ENCODE measurements at regions not wholly inside any gene's neighbourhood (a gene's known extent, or its start where the extent isn't known, plus 50 kb on each side); places are given as distances from the start of the nearest gene placed in this dataset.

DNA sequence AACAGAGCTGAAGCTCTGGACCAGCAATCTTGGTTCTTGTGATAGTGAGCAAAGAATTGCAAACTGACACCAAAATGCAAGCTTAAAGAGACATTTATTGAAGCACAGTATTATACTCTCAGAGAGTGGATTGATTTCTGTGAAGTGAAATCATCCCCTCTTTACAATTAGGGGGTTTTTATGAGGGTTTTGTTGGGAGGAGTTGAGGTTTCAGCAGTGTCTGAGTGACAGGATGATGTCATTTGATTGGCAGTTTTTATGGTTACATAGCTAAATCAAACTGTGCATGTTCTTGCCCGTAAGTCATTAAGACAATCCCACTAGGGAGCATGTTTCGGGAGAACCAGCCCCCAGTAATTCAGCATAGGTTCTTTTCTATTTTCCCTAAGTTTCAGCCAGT, 1200.5 kb downstream of the SI start:
- Histone ChIP-seq H3K36me3 (no peaks in the 10 kb centered on the region), H3K4me3 (ENCODE audit: low read depth, low read length) (no peak overlapping the region), H3K27me3 (no peaks in the 10 kb centered on the region), H3K9me3 (no peaks in the 10 kb centered on the region), H3K4me1 (no peaks in the 10 kb centered on the region)
- TF ChIP-seq, protein P1, sequence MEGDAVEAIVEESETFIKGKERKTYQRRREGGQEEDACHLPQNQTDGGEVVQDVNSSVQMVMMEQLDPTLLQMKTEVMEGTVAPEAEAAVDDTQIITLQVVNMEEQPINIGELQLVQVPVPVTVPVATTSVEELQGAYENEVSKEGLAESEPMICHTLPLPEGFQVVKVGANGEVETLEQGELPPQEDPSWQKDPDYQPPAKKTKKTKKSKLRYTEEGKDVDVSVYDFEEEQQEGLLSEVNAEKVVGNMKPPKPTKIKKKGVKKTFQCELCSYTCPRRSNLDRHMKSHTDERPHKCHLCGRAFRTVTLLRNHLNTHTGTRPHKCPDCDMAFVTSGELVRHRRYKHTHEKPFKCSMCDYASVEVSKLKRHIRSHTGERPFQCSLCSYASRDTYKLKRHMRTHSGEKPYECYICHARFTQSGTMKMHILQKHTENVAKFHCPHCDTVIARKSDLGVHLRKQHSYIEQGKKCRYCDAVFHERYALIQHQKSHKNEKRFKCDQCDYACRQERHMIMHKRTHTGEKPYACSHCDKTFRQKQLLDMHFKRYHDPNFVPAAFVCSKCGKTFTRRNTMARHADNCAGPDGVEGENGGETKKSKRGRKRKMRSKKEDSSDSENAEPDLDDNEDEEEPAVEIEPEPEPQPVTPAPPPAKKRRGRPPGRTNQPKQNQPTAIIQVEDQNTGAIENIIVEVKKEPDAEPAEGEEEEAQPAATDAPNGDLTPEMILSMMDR (IDR thresholded peaks at IDR 0.05; ENCODE audit: low read depth, low read length), result no peak
- DNase-seq, result no peak

DNA sequence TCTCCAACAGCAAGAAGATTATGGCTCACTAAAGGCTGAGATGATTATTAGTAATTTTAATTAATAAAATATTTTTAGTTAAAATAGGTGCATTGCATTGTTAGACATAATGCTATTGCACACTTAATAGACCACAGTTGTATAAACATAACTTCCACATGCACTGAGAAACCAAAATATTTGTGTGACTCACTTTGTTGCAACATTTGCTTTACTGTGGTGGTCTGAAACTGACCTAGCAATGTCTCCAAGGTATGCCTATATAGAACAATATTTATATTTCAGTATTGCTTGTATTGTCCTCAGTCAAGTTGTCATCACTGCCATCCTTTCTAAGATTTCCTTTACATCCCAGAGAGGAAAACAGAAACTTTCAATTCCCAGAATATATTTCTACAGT, 1215.2 kb downstream of the SI start:
- Histone ChIP-seq H3K9me3 (no peaks in the 10 kb centered on the region), H3K36me3 (no peaks in the 10 kb centered on the region), H3K4me1 (no peaks in the 10 kb centered on the region), H3K27me3 (no peaks in the 10 kb centered on the region), H3K4me3 (ENCODE audit: low read depth, low read length) (no peak overlapping the region)
- TF ChIP-seq, protein P1 (IDR thresholded peaks at IDR 0.05; ENCODE audit: low read depth, low read length), result no peak
- no peak for DNase-seq

DNA sequence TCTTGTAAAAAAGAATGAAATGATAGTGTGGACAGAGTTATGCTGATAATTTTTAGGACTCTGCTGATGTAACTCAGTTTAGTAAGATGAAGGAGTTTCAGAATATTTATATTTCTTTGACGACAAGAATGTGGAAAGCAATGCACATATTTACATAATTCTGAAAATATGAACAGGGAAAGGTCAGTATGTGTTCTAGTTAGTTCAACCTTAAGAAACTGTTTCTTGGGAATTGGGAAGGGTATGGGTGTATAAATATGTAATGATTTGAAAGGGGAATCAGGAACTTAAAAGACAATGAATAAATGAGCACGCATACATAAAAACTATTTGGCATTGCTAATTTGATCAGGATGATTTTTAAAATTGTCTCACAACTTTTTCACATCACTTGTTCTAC, 1226.1 kb downstream of the SI start:
- no peak for DNase-seq
- TF ChIP-seq, protein P1 (IDR thresholded peaks at IDR 0.05; ENCODE audit: low read depth, low read length), result no peak
- no peaks in the 10 kb centered on the region for H3K36me3 ChIP-seq
- H3K4me1 ChIP-seq, result no peaks in the 10 kb centered on the region
- H3K27me3 ChIP-seq, result no peaks in the 10 kb centered on the region
- H3K4me3 ChIP-seq (ENCODE audit: low read depth, low read length), result no peak overlapping the region
- H3K9me3 ChIP-seq, result no peaks in the 10 kb centered on the region

DNA sequence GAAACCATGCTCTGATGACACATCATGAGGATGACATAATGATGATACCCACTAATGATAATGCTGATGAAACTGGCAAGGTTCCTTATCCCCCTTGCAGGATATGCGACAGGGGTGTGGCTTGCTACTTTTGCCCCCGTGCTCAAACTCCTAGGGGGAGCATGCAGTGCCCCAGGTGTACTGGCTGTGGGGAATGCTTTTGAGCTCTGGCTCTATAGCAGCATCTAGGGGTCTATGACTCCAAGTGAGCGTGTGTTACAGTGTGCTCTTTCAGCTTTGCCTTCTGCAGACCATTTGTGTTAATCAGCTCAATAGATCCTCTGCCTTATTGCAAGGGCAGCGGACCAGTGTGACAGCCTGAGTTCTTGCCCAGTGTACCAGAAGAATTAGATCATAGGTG, 1239.5 kb downstream of the SI start:
- no peaks in the 10 kb centered on the region for H3K36me3 ChIP-seq
- H3K4me3 ChIP-seq (ENCODE audit: low read depth, low read length), result no peak overlapping the region
- DNase-seq, result no peak
- TF ChIP-seq, protein P1 (IDR thresholded peaks at IDR 0.05; ENCODE audit: low read depth, low read length), result no peak
- H3K4me1 ChIP-seq, result no peaks in the 10 kb centered on the region
- no peaks in the 10 kb centered on the region for H3K9me3 ChIP-seq
- no peaks in the 10 kb centered on the region for H3K27me3 ChIP-seq

DNA sequence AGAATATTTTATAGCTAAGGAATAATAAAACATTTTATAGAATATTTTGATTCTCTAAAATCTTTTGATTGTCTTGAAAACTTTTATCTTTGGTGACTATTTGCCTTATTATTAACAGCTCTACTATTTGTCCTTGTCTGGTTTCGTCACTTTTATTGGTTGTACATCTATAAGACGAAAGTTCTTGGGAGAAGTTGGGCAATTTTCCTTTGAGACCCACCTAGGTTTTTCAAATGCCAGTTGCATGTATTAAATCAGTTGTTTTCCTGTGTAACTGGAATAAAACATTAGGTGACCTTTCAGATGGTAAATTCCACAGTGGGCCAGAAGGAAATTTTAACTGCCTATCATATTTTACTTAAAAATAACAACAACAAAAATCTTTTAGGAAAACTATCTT, 1245.7 kb downstream of the SI start:
- DNase-seq, result no peak
- no peaks in the 10 kb centered on the region for H3K36me3 ChIP-seq
- TF ChIP-seq, protein P1 (IDR thresholded peaks at IDR 0.05; ENCODE audit: low read depth, low read length), result no peak
- H3K27me3 ChIP-seq, result no peaks in the 10 kb centered on the region
- no peaks in the 10 kb centered on the region for H3K4me1 ChIP-seq
- H3K4me3 ChIP-seq (ENCODE audit: low read depth, low read length), result no peak overlapping the region
- H3K9me3 ChIP-seq, result no peaks in the 10 kb centered on the region

DNA sequence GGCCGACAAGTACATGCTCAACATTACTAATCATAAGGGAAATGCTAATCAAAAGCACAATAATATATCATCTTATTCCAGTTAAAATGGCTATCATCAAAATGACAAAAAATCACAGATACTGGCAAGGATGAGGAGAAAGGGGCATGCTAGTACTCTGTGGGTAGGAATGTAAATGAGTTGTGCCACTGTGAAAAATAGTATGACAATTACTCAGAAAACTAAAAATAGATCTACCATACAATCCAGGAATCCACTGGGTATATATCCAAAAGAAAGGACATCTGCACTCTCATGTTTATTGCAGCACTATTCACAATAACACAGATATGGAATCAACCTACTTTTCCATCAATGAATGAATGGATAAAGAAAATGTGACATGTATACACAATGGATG, 1256.5 kb downstream of the SI start:
- H3K27me3 ChIP-seq, result no peaks in the 10 kb centered on the region
- H3K4me1 ChIP-seq, result no peaks in the 10 kb centered on the region
- no peaks in the 10 kb centered on the region for H3K9me3 ChIP-seq
- TF ChIP-seq, protein P1 (IDR thresholded peaks at IDR 0.05; ENCODE audit: low read depth, low read length), result no peak
- H3K4me3 ChIP-seq (ENCODE audit: low read depth, low read length), result no peak overlapping the region
- no peaks in the 10 kb centered on the region for H3K36me3 ChIP-seq
- no peak for DNase-seq

Data from BE2C (cell line).